ENCODE measurements at regions not wholly inside any gene's neighbourhood (a gene's known extent, or its start where the extent isn't known, plus 50 kb on each side); places are given as distances from the start of the nearest gene placed in this dataset.

DNA sequence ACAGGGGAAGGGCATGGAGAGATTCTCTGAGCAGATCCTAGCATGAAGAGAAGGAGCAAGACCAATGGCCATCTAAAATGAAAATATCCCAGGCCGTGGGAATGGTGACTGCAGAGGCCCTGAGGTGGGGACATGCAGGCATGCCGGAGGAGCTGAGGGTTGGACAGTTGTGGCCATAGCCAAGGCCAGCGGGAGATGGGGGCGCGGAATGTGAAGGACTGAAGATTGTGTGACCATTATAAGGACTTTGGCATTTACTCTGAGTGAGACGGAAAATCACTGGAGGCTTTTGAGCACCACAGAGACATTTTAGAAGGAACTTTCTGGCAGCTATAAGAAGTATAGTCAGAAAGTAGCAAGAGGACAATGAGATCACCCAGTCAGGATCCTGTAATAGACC lies 341.1 kb downstream of the SFMBT2 start (continued):
- TF ChIP-seq SETDB1 (IDR thresholded peaks at IDR 0.05; ENCODE audit: insufficient read length, low read length) (no peak), ZNF768 (tag by site-specific recombination; IDR thresholded peaks at IDR 0.05) (no peak), ZNF132 (tag by site-specific recombination; IDR thresholded peaks at IDR 0.05; ENCODE audit: borderline replicate concordance) (no peak)
- TF ChIP-seq, protein P1, sequence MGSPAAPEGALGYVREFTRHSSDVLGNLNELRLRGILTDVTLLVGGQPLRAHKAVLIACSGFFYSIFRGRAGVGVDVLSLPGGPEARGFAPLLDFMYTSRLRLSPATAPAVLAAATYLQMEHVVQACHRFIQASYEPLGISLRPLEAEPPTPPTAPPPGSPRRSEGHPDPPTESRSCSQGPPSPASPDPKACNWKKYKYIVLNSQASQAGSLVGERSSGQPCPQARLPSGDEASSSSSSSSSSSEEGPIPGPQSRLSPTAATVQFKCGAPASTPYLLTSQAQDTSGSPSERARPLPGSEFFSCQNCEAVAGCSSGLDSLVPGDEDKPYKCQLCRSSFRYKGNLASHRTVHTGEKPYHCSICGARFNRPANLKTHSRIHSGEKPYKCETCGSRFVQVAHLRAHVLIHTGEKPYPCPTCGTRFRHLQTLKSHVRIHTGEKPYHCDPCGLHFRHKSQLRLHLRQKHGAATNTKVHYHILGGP (tag by site-specific recombination; IDR thresholded peaks at IDR 0.05), result no peak
- TF ChIP-seq, protein P2, sequence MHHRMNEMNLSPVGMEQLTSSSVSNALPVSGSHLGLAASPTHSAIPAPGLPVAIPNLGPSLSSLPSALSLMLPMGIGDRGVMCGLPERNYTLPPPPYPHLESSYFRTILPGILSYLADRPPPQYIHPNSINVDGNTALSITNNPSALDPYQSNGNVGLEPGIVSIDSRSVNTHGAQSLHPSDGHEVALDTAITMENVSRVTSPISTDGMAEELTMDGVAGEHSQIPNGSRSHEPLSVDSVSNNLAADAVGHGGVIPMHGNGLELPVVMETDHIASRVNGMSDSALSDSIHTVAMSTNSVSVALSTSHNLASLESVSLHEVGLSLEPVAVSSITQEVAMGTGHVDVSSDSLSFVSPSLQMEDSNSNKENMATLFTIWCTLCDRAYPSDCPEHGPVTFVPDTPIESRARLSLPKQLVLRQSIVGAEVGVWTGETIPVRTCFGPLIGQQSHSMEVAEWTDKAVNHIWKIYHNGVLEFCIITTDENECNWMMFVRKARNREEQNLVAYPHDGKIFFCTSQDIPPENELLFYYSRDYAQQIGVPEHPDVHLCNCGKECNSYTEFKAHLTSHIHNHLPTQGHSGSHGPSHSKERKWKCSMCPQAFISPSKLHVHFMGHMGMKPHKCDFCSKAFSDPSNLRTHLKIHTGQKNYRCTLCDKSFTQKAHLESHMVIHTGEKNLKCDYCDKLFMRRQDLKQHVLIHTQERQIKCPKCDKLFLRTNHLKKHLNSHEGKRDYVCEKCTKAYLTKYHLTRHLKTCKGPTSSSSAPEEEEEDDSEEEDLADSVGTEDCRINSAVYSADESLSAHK (tag by site-specific recombination; IDR thresholded peaks at IDR 0.05), result no peak

DNA sequence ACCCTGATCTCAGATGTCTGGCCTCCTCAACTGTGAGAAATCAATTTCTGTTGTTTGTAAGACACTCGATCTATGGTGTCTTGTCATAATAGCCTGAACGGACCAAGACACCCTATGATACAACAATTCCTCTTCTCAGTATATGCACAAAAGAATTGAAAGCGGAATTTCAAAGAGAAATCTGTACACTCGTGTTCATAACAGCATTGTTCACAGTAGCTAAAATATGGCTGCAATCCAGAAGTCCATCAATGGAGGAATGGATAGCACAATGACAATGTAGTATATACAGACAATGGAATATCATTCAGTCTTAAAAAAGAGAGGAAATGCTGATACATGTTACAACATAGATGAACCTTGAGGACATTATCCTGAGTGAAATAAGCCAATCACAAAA lies 354.6 kb downstream of the SFMBT2 start:
- H3K36me3 ChIP-seq (ENCODE audit: control insufficient read depth in 2 of 2, insufficient read depth in 1 of 2, low read length in 2 of 2), result no peaks in the 10 kb centered on the region
- H3K4me1 ChIP-seq (ENCODE audit: control insufficient read depth, insufficient read depth, low read length), result no peaks in the 10 kb centered on the region
- no peaks in the 10 kb centered on the region for H3K9me3 ChIP-seq (ENCODE audit: control insufficient read depth, insufficient read depth, low read depth, low read length)
- no peak overlapping the region for H3K27ac ChIP-seq (ENCODE audit: extremely low read depth, low read depth, low read length)
- H3K4me3 ChIP-seq (ENCODE audit: low read depth, low read length), result no peak overlapping the region
- ChIA-PET POLR2A (no interaction called here), CTCF (no interaction called here)
- TF ChIP-seq, protein P3, sequence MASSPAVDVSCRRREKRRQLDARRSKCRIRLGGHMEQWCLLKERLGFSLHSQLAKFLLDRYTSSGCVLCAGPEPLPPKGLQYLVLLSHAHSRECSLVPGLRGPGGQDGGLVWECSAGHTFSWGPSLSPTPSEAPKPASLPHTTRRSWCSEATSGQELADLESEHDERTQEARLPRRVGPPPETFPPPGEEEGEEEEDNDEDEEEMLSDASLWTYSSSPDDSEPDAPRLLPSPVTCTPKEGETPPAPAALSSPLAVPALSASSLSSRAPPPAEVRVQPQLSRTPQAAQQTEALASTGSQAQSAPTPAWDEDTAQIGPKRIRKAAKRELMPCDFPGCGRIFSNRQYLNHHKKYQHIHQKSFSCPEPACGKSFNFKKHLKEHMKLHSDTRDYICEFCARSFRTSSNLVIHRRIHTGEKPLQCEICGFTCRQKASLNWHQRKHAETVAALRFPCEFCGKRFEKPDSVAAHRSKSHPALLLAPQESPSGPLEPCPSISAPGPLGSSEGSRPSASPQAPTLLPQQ (tag by site-specific recombination; IDR thresholded peaks at IDR 0.05), result no peak
- TF ChIP-seq, protein P4, sequence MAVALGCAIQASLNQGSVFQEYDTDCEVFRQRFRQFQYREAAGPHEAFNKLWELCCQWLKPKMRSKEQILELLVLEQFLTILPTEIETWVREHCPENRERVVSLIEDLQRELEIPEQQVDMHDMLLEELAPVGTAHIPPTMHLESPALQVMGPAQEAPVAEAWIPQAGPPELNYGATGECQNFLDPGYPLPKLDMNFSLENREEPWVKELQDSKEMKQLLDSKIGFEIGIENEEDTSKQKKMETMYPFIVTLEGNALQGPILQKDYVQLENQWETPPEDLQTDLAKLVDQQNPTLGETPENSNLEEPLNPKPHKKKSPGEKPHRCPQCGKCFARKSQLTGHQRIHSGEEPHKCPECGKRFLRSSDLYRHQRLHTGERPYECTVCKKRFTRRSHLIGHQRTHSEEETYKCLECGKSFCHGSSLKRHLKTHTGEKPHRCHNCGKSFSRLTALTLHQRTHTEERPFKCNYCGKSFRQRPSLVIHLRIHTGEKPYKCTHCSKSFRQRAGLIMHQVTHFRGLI (tag by site-specific recombination; IDR thresholded peaks at IDR 0.05), result no peak
- TF ChIP-seq ZNF248 (tag by site-specific recombination; IDR thresholded peaks at IDR 0.05), result no peak
- no peak for TF ChIP-seq ZNF184 (tag by site-specific recombination; IDR thresholded peaks at IDR 0.05)
- no peak for TF ChIP-seq ZBTB20 (tag by site-specific recombination; IDR thresholded peaks at IDR 0.05)
- no peak for TF ChIP-seq ZNF548 (tag by site-specific recombination; IDR thresholded peaks at IDR 0.05)
- TF ChIP-seq, protein P5, sequence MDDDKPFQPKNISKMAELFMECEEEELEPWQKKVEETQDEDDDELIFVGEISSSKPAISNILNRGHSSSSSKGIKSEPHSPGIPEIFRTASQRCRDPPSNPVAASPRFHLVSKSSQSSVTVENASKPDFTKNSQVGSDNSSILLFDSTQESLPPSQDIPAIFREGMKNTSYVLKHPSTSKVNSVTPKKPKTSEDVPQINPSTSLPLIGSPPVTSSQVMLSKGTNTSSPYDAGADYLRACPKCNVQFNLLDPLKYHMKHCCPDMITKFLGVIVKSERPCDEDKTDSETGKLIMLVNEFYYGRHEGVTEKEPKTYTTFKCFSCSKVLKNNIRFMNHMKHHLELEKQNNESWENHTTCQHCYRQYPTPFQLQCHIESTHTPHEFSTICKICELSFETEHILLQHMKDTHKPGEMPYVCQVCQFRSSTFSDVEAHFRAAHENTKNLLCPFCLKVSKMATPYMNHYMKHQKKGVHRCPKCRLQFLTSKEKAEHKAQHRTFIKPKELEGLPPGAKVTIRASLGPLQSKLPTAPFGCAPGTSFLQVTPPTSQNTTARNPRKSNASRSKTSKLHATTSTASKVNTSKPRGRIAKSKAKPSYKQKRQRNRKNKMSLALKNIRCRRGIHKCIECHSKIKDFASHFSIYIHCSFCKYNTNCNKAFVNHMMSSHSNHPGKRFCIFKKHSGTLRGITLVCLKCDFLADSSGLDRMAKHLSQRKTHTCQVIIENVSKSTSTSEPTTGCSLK (tag by site-specific recombination; IDR thresholded peaks at IDR 0.05), result no peak
- TF ChIP-seq ZNF394 (tag by site-specific recombination; IDR thresholded peaks at IDR 0.05; ENCODE audit: borderline replicate concordance), result no peak
- TF ChIP-seq, protein P6, sequence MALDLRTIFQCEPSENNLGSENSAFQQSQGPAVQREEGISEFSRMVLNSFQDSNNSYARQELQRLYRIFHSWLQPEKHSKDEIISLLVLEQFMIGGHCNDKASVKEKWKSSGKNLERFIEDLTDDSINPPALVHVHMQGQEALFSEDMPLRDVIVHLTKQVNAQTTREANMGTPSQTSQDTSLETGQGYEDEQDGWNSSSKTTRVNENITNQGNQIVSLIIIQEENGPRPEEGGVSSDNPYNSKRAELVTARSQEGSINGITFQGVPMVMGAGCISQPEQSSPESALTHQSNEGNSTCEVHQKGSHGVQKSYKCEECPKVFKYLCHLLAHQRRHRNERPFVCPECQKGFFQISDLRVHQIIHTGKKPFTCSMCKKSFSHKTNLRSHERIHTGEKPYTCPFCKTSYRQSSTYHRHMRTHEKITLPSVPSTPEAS (tag by site-specific recombination; IDR thresholded peaks at IDR 0.05), result no peak
- no peak for TF ChIP-seq ZNF501 (tag by site-specific recombination; IDR thresholded peaks at IDR 0.05)
- TF ChIP-seq ZNF114 (tag by site-specific recombination; IDR thresholded peaks at IDR 0.05), result no peak
- TF ChIP-seq, protein P7, sequence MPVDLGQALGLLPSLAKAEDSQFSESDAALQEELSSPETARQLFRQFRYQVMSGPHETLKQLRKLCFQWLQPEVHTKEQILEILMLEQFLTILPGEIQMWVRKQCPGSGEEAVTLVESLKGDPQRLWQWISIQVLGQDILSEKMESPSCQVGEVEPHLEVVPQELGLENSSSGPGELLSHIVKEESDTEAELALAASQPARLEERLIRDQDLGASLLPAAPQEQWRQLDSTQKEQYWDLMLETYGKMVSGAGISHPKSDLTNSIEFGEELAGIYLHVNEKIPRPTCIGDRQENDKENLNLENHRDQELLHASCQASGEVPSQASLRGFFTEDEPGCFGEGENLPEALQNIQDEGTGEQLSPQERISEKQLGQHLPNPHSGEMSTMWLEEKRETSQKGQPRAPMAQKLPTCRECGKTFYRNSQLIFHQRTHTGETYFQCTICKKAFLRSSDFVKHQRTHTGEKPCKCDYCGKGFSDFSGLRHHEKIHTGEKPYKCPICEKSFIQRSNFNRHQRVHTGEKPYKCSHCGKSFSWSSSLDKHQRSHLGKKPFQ (tag by site-specific recombination; IDR thresholded peaks at IDR 0.05), result no peak
- no peak for TF ChIP-seq ZNF596 (tag by site-specific recombination; IDR thresholded peaks at IDR 0.05)
- TF ChIP-seq, protein P8, sequence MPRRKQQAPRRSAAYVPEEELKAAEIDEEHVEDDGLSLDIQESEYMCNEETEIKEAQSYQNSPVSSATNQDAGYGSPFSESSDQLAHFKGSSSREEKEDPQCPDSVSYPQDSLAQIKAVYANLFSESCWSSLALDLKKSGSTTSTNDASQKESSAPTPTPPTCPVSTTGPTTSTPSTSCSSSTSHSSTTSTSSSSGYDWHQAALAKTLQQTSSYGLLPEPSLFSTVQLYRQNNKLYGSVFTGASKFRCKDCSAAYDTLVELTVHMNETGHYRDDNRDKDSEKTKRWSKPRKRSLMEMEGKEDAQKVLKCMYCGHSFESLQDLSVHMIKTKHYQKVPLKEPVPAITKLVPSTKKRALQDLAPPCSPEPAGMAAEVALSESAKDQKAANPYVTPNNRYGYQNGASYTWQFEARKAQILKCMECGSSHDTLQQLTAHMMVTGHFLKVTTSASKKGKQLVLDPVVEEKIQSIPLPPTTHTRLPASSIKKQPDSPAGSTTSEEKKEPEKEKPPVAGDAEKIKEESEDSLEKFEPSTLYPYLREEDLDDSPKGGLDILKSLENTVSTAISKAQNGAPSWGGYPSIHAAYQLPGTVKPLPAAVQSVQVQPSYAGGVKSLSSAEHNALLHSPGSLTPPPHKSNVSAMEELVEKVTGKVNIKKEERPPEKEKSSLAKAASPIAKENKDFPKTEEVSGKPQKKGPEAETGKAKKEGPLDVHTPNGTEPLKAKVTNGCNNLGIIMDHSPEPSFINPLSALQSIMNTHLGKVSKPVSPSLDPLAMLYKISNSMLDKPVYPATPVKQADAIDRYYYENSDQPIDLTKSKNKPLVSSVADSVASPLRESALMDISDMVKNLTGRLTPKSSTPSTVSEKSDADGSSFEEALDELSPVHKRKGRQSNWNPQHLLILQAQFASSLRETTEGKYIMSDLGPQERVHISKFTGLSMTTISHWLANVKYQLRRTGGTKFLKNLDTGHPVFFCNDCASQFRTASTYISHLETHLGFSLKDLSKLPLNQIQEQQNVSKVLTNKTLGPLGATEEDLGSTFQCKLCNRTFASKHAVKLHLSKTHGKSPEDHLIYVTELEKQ (tag by site-specific recombination; IDR thresholded peaks at IDR 0.05; ENCODE audit: borderline replicate concordance), result no peak

Data from HEK293 (cell line).